ENCODE measurements at regions not wholly inside any gene's neighbourhood (a gene's known extent, or its start where the extent isn't known, plus 50 kb on each side); places are given as distances from the start of the nearest gene placed in this dataset.

GRCh38 chr10:52551046-52551445, 221.5 kb downstream of the MBL2 start:
- Histone ChIP-seq H3K36me3 (ENCODE audit: insufficient read depth, low read length) (no peaks in the 10 kb centered on the region), H3K9me3 (ENCODE audit: insufficient read depth, low read depth, low read length) (no peaks in the 10 kb centered on the region), H3K27me3 (ENCODE audit: insufficient read depth, low read length) (no peaks in the 10 kb centered on the region), H3K4me3 (ENCODE audit: low read length) (no peak overlapping the region), H3K4me1 (ENCODE audit: insufficient read depth, low read length) (no peaks in the 10 kb centered on the region), H3K27ac (ENCODE audit: low read depth, low read length) (no peak overlapping the region), H3K9ac (ENCODE audit: low read depth, low read length) (no peak overlapping the region)

GRCh38 chr10:52558090-52558489, 214.5 kb downstream of the MBL2 start:
- WGBS = 100% methylated on average over 1 of the region's 1 CpG
- Histone ChIP-seq H3K27me3 (ENCODE audit: insufficient read depth, low read length) (no peaks in the 10 kb centered on the region), H3K27ac (ENCODE audit: low read depth, low read length) (no peak overlapping the region), H3K4me1 (ENCODE audit: insufficient read depth, low read length) (no peaks in the 10 kb centered on the region), H3K9me3 (ENCODE audit: insufficient read depth, low read depth, low read length) (no peaks in the 10 kb centered on the region), H3K9ac (ENCODE audit: low read depth, low read length) (no peak overlapping the region), H3K4me3 (ENCODE audit: low read length) (no peak overlapping the region), H3K36me3 (ENCODE audit: insufficient read depth, low read length) (no peaks in the 10 kb centered on the region)

- WGBS = 79% methylated on average over 2 of the region's 3 CpGs
- no peaks in the 10 kb centered on the region for H3K36me3 ChIP-seq (ENCODE audit: insufficient read depth, low read length)
- H3K4me3 ChIP-seq (ENCODE audit: low read length) = no peak overlapping the region
- H3K27ac ChIP-seq (ENCODE audit: low read depth, low read length) = no peak overlapping the region
- no peaks in the 10 kb centered on the region for H3K27me3 ChIP-seq (ENCODE audit: insufficient read depth, low read length)
- no peaks in the 10 kb centered on the region for H3K4me1 ChIP-seq (ENCODE audit: insufficient read depth, low read length)
- no peaks in the 10 kb centered on the region for H3K9me3 ChIP-seq (ENCODE audit: insufficient read depth, low read depth, low read length)
- no peak overlapping the region for H3K9ac ChIP-seq (ENCODE audit: low read depth, low read length)
Observed at GRCh38 chr10:52561322-52561721, 211.3 kb downstream of the MBL2 start.

GRCh38 chr10:52563360-52563759, 209.2 kb downstream of the MBL2 start:
- Histone ChIP-seq H3K27ac (ENCODE audit: low read depth, low read length) (no peak overlapping the region), H3K27me3 (ENCODE audit: insufficient read depth, low read length) (no peaks in the 10 kb centered on the region), H3K36me3 (ENCODE audit: insufficient read depth, low read length) (no peaks in the 10 kb centered on the region), H3K4me1 (ENCODE audit: insufficient read depth, low read length) (no peaks in the 10 kb centered on the region), H3K9me3 (ENCODE audit: insufficient read depth, low read depth, low read length) (no peaks in the 10 kb centered on the region), H3K4me3 (ENCODE audit: low read length) (no peak overlapping the region), H3K9ac (ENCODE audit: low read depth, low read length) (no peak overlapping the region)
- 96% methylated on average over 1 of the region's 1 CpG for WGBS

- no peak overlapping the region for H3K4me3 ChIP-seq (ENCODE audit: low read length)
- H3K27ac ChIP-seq (ENCODE audit: low read depth, low read length) = no peak overlapping the region
Observed at GRCh38 chr10:52566471-52567246, 205.9 kb downstream of the MBL2 start.

GRCh38 chr10:52567247-52567580, 205.4 kb downstream of the MBL2 start:
- Histone ChIP-seq H3K36me3 (ENCODE audit: insufficient read depth, low read length) (no peaks in the 10 kb centered on the region), H3K4me3 (ENCODE audit: low read length) (no peak overlapping the region), H3K9me3 (ENCODE audit: insufficient read depth, low read depth, low read length) (no peaks in the 10 kb centered on the region), H3K27me3 (ENCODE audit: insufficient read depth, low read length) (no peaks in the 10 kb centered on the region), H3K4me1 (ENCODE audit: insufficient read depth, low read length) (no peaks in the 10 kb centered on the region), H3K9ac (ENCODE audit: low read depth, low read length) (no peak overlapping the region), H3K27ac (ENCODE audit: low read depth, low read length) (no peak overlapping the region)
- WGBS = no CpG with 5 or more reads among the region's 3 CpGs

More at GRCh38 chr10:52566471-52567246, 205.9 kb downstream of the MBL2 start:
- Histone ChIP-seq H3K9ac (ENCODE audit: low read depth, low read length) (no peak overlapping the region), H3K36me3 (ENCODE audit: insufficient read depth, low read length) (no peaks in the 10 kb centered on the region), H3K9me3 (ENCODE audit: insufficient read depth, low read depth, low read length) (no peaks in the 10 kb centered on the region), H3K27me3 (ENCODE audit: insufficient read depth, low read length) (no peaks in the 10 kb centered on the region), H3K4me1 (ENCODE audit: insufficient read depth, low read length) (no peaks in the 10 kb centered on the region)
- WGBS = 100% methylated on average over 1 of the region's 4 CpGs

DNA sequence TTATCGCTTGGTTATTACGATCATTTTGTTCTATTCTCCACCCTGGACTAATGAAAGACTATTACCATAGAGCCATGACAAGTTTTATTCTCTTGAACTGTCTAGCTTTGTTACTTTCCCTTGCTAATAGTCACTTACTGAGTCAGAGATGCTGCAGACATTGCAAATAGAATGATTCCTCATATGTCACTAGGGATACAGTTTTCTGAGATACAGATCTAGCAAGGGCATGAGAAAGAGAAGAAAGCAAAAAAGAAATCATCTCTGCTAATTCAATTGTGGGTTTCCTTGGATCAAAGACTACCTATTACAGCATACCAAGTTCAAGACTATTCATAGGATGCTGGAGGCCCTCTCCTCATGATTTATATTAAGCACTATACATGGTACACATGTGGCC, 204.3 kb downstream of the MBL2 start:
- Histone ChIP-seq H3K9ac (ENCODE audit: low read depth, low read length) (no peak overlapping the region), H3K4me3 (ENCODE audit: low read length) (no peak overlapping the region), H3K36me3 (ENCODE audit: insufficient read depth, low read length) (no peaks in the 10 kb centered on the region), H3K9me3 (ENCODE audit: insufficient read depth, low read depth, low read length) (no peaks in the 10 kb centered on the region), H3K27ac (ENCODE audit: low read depth, low read length) (no peak overlapping the region), H3K27me3 (ENCODE audit: insufficient read depth, low read length) (no peaks in the 10 kb centered on the region), H3K4me1 (ENCODE audit: insufficient read depth, low read length) (no peaks in the 10 kb centered on the region)
- WGBS = 96% methylated on average over 2 of the region's 2 CpGs

DNA sequence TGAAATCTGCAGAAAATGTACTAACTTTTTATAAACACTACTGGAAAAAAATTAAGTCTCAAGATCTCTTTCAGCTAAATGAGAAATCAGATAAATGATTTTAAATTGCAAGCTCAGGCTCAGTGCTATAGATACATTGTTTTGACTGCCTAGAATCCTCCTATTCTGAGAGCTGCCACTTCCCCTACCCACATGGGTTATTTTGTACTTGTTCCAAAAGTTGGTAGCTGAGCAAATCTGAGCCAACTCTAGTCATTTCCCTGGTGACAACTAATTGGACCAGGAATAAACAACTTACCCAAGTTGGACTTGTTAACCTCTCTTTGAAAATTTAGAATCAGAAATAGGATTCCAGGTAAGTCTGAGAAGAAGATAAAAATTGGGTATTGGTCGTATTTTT, 202.1 kb downstream of the MBL2 start:
- Histone ChIP-seq H3K36me3 (ENCODE audit: insufficient read depth, low read length) (no peaks in the 10 kb centered on the region), H3K27ac (ENCODE audit: low read depth, low read length) (no peak overlapping the region), H3K4me3 (ENCODE audit: low read length) (no peak overlapping the region), H3K9ac (ENCODE audit: low read depth, low read length) (no peak overlapping the region), H3K9me3 (ENCODE audit: insufficient read depth, low read depth, low read length) (no peaks in the 10 kb centered on the region), H3K4me1 (ENCODE audit: insufficient read depth, low read length) (no peaks in the 10 kb centered on the region), H3K27me3 (ENCODE audit: insufficient read depth, low read length) (no peaks in the 10 kb centered on the region)
- WGBS = no CpG with 5 or more reads among the region's 1 CpG

GRCh38 chr10:52571018-52571417, 201.6 kb downstream of the MBL2 start:
- no peaks in the 10 kb centered on the region for H3K4me1 ChIP-seq (ENCODE audit: insufficient read depth, low read length)
- WGBS = 100% methylated on average over 1 of the region's 2 CpGs
- no peak overlapping the region for H3K9ac ChIP-seq (ENCODE audit: low read depth, low read length)
- no peaks in the 10 kb centered on the region for H3K9me3 ChIP-seq (ENCODE audit: insufficient read depth, low read depth, low read length)
- no peaks in the 10 kb centered on the region for H3K27me3 ChIP-seq (ENCODE audit: insufficient read depth, low read length)
- no peak overlapping the region for H3K27ac ChIP-seq (ENCODE audit: low read depth, low read length)
- H3K36me3 ChIP-seq (ENCODE audit: insufficient read depth, low read length) = no peaks in the 10 kb centered on the region
- H3K4me3 ChIP-seq (ENCODE audit: low read length) = no peak overlapping the region

DNA sequence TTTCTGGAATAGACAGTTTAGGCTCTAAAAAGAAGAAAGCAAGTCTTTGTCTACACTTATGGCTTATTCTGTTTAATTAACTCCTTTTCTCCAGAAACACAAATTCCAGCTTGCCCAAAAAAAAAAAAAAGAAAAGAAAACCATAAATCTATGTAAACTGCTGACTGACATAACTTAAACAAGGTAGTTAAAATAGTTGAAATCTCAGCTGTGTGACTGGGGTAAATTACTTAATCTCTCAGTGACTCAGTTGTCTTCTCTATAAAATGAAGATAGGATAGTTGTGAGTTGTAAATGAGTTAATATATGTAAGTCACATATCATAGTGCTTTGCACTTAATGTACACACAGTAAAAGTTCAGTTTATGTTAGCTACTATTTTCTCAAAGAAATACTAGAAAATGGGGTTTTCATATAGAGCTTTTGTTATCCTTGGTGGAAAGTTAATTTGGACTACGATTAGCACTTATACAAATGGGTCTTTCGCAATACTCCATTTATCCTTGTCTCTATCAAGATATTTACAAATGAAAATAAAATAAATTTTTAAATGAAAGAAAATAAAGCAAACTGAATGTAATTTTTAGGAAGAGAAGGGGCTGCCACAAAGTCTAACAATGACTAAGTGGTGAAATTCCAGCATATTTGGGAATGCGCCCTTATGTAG, 200.9 kb downstream of the MBL2 start:
- Histone ChIP-seq H3K4me3 (ENCODE audit: low read length) (no peak overlapping the region), H3K9me3 (ENCODE audit: insufficient read depth, low read depth, low read length) (no peaks in the 10 kb centered on the region), H3K36me3 (ENCODE audit: insufficient read depth, low read length) (no peaks in the 10 kb centered on the region), H3K27ac (ENCODE audit: low read depth, low read length) (no peak overlapping the region), H3K4me1 (ENCODE audit: insufficient read depth, low read length) (no peaks in the 10 kb centered on the region), H3K27me3 (ENCODE audit: insufficient read depth, low read length) (no peaks in the 10 kb centered on the region), H3K9ac (ENCODE audit: low read depth, low read length) (no peak overlapping the region)
- 100% methylated on average over 1 of the region's 3 CpGs for WGBS

DNA sequence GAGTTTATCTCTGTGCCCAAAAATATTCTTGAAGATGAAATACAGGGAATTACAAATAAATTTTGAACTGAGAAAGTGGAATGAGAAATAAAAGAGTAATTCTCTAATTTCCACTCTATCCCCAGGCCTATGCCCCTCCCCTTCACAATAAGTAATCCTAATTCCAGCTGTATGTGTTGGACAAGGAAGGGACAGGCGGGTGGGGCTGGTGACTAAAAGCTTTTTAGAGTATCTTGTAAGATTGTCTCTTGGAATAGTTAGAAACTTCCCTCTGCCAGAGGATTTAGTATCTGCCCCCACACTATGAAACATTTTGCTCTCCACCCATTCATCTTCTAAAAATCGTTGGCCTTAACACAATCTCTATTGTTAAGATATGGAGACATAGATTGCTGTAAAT, 199.2 kb downstream of the MBL2 start:
- no CpG with 5 or more reads among the region's 2 CpGs for WGBS
- no peaks in the 10 kb centered on the region for H3K9me3 ChIP-seq (ENCODE audit: insufficient read depth, low read depth, low read length)
- no peaks in the 10 kb centered on the region for H3K36me3 ChIP-seq (ENCODE audit: insufficient read depth, low read length)
- H3K4me1 ChIP-seq (ENCODE audit: insufficient read depth, low read length) = no peaks in the 10 kb centered on the region
- H3K9ac ChIP-seq (ENCODE audit: low read depth, low read length) = no peak overlapping the region
- H3K27ac ChIP-seq (ENCODE audit: low read depth, low read length) = no peak overlapping the region
- no peaks in the 10 kb centered on the region for H3K27me3 ChIP-seq (ENCODE audit: insufficient read depth, low read length)
- H3K4me3 ChIP-seq (ENCODE audit: low read length) = no peak overlapping the region

All from HUES64 (cell line).